PC-9 (cell line): ENCODE measurements at regions not wholly inside any gene's neighbourhood (a gene's known extent, or its start where the extent isn't known, plus 50 kb on each side); places are given as distances from the start of the nearest gene placed in this dataset.

Experiments
- BruUV-seq: library from RNA; stranded (reverse); fragments of 400-500 nt; replicated peaks from 2 replicates; lab custom pipeline; 2021; lab: Mats Ljungman, UMichigan
- CTCF ChIA-PET: fragments of 300-600 bp; sonication (Branson Sonifier 250); formaldehyde crosslinking; loops from one replicate; lab custom pipeline; 2022; ENCODE audit warnings: antibody characterized with exemption; lab: Charles Lee
- POLR2A ChIA-PET: fragments of 300-600 bp; sonication (Branson Sonifier 250); formaldehyde crosslinking; loops from one replicate; lab custom pipeline; 2022; ENCODE audit warnings: antibody characterized with exemption; ENCODE audit not compliant: unreplicated experiment; lab: Charles Lee
- DNase-seq, 2 experiments: peaks; one replicate each; pipeline versions ENCODE4 v3.0.0 to v3.0.0-alpha.2; 2015 to 2022; ENCODE audit warnings: mixed read lengths in 1 of 2
- H2AFZ ChIP-seq: fragments of 200-600 bp; sonication (generic); 2 replicates; pipeline ENCODE4 v1.8.1; 2017; ENCODE audit warnings: antibody characterized with exemption
- H3F3A ChIP-seq: fragments of 200-600 bp; sonication (generic); 2 replicates; pipeline ENCODE4 v1.8.1; 2017; ENCODE audit warnings: antibody characterized with exemption, mild to moderate bottlenecking, low read depth; ENCODE audit not compliant: insufficient read depth
- H3K27ac ChIP-seq: fragments of 200-600 bp; sonication (generic); 2 replicates; pipeline ENCODE4 v1.6.1; 2016; ENCODE audit warnings: mixed run types
- H3K27me3 ChIP-seq: fragments of 200-600 bp; sonication (generic); 2 replicates; pipeline ENCODE4 v1.6.1; 2016; ENCODE audit warnings: low read depth, mixed run types; ENCODE audit not compliant: insufficient read depth
- H3K36me3 ChIP-seq: fragments of 200-600 bp; sonication (generic); 2 replicates; pipeline ENCODE4 v1.6.1; 2016; ENCODE audit warnings: low read depth, mixed run types
- H3K4me1 ChIP-seq: fragments of 200-600 bp; sonication (generic); replicated peaks from 2 replicates; pipeline ENCODE4 v1.6.1; 2016; ENCODE audit warnings: mixed run types; ENCODE audit not compliant: insufficient read depth
- H3K4me2 ChIP-seq: fragments of 200-600 bp; sonication (generic); 2 replicates; pipeline ENCODE4 v1.6.1; 2017; ENCODE audit warnings: mixed run types
- H3K4me3 ChIP-seq: fragments of 200-600 bp; sonication (generic); 2 replicates; pipeline ENCODE4 v1.6.1; 2016; ENCODE audit warnings: mixed run types
- H3K79me2 ChIP-seq: fragments of 200-600 bp; sonication (generic); 2 replicates; pipeline ENCODE4 v1.6.1; 2017; ENCODE audit warnings: low read depth, mixed run types
- H3K9me2 ChIP-seq: fragments of 200-600 bp; sonication (generic); 2 replicates; pipeline ENCODE4 v1.8.1; 2017; ENCODE audit warnings: mild to moderate bottlenecking; ENCODE audit not compliant: insufficient read depth
- H3K9me3 ChIP-seq: fragments of 200-600 bp; sonication (generic); 2 replicates; pipeline ENCODE4 v1.8.1; 2016; ENCODE audit warnings: low read depth; ENCODE audit not compliant: insufficient read depth
- H4K20me1 ChIP-seq: fragments of 200-600 bp; sonication (generic); 2 replicates; pipeline ENCODE4 v1.8.1; 2017; ENCODE audit not compliant: insufficient read depth
- EZH2 ChIP-seq: fragments of 200-600 bp; sonication (generic); IDR thresholded peaks from 2 replicates; pipeline ENCODE4 v1.8.0; 2017; ENCODE audit warnings: antibody characterized with exemption, low read depth
- intact Hi-C: fragments of 100-400 bp; cut with micrococcal nuclease; formaldehyde crosslinking; loops from one replicate; pipeline ENCODE4 v1.10.0; 2022; ENCODE audit not compliant: unreplicated experiment
- TF ChIP-seq, protein P1 (sequence below): fragments of 200-600 bp; sonication (generic); conservative IDR thresholded peaks from 2 replicates; pipeline ENCODE4 v1.6.1; 2017; ENCODE audit warnings: mixed run types, antibody characterized with exemption, mild to moderate bottlenecking, moderate library complexity

DNA sequence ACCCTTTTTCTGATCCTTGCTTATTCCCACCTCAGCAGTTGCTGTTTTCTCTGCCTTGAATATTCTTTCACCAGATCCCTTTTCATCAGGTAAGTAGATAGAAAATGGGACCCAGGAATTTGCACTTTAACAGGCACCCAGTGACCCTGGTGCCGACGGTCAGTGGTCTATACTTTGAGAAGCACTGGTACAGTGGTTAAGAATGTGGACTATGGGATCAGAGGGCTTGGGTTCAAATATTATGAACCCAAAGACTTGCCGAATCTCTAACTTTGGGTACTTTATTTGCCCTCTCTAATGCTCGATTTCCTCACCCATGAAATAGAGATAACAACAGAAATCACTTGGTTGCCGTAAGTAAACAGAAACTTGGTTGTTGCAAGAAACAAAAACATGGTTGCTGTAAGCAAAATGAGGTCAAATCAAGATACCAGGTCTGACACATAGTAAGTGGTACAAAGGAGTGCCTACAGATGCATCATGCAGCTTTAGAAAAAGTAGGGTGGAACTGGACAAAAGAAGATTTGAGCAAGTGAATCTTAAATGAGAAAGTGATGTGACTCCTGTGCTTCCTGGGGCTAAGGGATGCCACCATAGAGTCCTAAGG is 69.5 kb upstream of the GLS start:
- intact Hi-C loops: no loop called here
- no peak for DNase-seq
- Histone ChIP-seq H3K9me3 (no peaks in the 10 kb centered on the region), H3K36me3 (no peaks in the 10 kb centered on the region), H3K27me3 (no peaks in the 10 kb centered on the region), H3K27ac (no peak overlapping the region), H3F3A (no peaks in the 10 kb centered on the region), H3K79me2 (no peaks in the 10 kb centered on the region), H3K9me2 (no peaks in the 10 kb centered on the region), H3K4me1 (no peaks in the 10 kb centered on the region), H4K20me1 (no peaks in the 10 kb centered on the region), H3K4me2 (no peak overlapping the region), H2AFZ (no peak overlapping the region), H3K4me3 (no peak overlapping the region)
- no peak for TF ChIP-seq EZH2
- TF ChIP-seq, protein P1, sequence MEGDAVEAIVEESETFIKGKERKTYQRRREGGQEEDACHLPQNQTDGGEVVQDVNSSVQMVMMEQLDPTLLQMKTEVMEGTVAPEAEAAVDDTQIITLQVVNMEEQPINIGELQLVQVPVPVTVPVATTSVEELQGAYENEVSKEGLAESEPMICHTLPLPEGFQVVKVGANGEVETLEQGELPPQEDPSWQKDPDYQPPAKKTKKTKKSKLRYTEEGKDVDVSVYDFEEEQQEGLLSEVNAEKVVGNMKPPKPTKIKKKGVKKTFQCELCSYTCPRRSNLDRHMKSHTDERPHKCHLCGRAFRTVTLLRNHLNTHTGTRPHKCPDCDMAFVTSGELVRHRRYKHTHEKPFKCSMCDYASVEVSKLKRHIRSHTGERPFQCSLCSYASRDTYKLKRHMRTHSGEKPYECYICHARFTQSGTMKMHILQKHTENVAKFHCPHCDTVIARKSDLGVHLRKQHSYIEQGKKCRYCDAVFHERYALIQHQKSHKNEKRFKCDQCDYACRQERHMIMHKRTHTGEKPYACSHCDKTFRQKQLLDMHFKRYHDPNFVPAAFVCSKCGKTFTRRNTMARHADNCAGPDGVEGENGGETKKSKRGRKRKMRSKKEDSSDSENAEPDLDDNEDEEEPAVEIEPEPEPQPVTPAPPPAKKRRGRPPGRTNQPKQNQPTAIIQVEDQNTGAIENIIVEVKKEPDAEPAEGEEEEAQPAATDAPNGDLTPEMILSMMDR: no peak
- no TSS peak for BruUV-seq
- CTCF ChIA-PET: no interaction called here
- POLR2A ChIA-PET: interaction anchor here (0.6 kb wide), 1 partner anchor 244 kb away, joined by 3 read pairs; no protein-coding TSS in a partner anchor

DNA sequence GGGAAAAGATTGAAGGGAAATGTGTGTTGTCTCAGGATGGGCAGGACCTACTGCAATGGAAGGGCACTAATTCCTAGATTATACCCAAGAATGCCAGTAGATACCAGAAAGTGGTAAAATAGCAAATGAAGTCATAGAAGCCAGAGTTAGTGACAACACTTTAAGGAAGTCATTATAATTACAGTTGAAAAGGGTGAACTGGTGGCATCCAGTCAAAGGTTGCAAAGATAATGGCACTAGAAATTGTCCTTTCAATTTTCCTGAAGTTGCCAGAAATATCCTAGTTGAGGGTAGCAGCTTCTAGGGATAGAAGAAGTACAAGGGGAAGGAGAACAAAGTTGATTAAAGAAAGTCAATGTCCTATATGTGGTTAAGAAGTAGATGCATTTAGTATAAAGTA is 68.8 kb upstream of the GLS start:
- DNase-seq: no peak
- Histone ChIP-seq H3F3A (no peaks in the 10 kb centered on the region), H2AFZ (no peak overlapping the region), H3K4me1 (no peaks in the 10 kb centered on the region), H3K4me3 (no peak overlapping the region), H3K27ac (no peak overlapping the region), H3K9me2 (no peaks in the 10 kb centered on the region), H3K36me3 (no peaks in the 10 kb centered on the region), H3K79me2 (no peaks in the 10 kb centered on the region), H4K20me1 (no peaks in the 10 kb centered on the region), H3K27me3 (no peaks in the 10 kb centered on the region), H3K9me3 (no peaks in the 10 kb centered on the region), H3K4me2 (no peak overlapping the region)
- TF ChIP-seq, protein P1: no peak
- TF ChIP-seq EZH2: no peak
- CTCF ChIA-PET: no interaction called here
- intact Hi-C loops: no loop called here
- POLR2A ChIA-PET: no interaction called here
- no TSS peak for BruUV-seq

DNA sequence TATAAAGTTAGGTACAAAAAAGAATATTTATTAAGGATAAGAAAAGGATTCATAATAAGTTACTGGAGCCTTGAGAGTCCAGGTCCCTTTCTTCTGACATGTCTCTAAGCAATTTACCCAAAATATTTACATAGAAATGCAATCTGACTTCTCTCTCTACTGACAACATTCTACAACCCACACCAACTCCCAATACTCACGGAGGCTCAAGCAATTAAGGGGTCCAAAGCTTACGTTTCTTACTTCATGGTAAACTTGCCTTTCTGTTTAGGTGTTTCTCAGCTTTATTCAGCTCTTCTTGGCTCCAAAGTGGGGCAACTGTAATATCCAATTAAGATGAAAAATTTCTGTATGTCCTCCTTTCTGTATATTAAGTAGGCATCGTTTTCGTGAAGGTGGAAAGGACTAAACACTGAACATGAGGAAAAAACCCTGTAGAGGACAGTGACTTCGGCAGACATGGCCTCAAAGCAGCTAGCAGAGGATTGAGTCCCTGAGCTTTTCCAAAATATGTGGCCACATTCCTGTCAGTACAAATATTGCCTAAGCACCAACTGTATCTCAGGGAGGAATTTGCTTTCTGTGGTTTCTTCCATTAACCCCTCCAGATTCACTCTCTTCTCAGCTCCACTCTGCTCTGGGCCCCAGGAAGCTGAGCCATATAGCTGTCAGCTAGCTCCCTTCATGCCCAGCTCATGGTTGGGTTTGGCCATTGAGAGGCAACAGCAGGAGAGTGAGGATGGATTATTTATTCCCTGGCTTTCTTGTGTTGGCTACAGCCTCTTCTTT is 67.9 kb upstream of the GLS start:
- no peak for TF ChIP-seq EZH2
- TF ChIP-seq, protein P1: no peak
- no peak for DNase-seq
- ChIA-PET CTCF (interaction anchor here (0.6 kb wide), 1 partner anchor 427 kb away, joined by 3 read pairs; no protein-coding TSS in a partner anchor), POLR2A (no interaction called here)
- intact Hi-C loops: no loop called here
- no peaks in the 10 kb centered on the region for H3K9me3 ChIP-seq
- no TSS peak for BruUV-seq
- no peaks in the 10 kb centered on the region for H3K79me2 ChIP-seq
- no peaks in the 10 kb centered on the region for H3K27me3 ChIP-seq
- H3F3A ChIP-seq: no peaks in the 10 kb centered on the region
- no peak overlapping the region for H3K4me2 ChIP-seq
- H3K4me1 ChIP-seq: no peaks in the 10 kb centered on the region
- no peak overlapping the region for H3K27ac ChIP-seq
- H3K9me2 ChIP-seq: no peaks in the 10 kb centered on the region
- H3K36me3 ChIP-seq: no peaks in the 10 kb centered on the region
- H2AFZ ChIP-seq: no peak overlapping the region
- H4K20me1 ChIP-seq: no peaks in the 10 kb centered on the region
- H3K4me3 ChIP-seq: no peak overlapping the region
